Hindlimb muscle (tissue), 1 donor: ENCODE measurements at regions not wholly inside any gene's neighbourhood (a gene's known extent, or its start where the extent isn't known, plus 50 kb on each side); places are given as distances from the start of the nearest gene placed in this dataset.
A peak's percentile ranks its signal among the peaks of the same experiment; 100 is the strongest.
"Not testable (repeated sequence)": the region's sequence is repeated elsewhere in the genome, so short reads cannot be mapped to it uniquely, and the experiment has no call there.

ENCODE experiments used
- DNase-seq: peaks from one replicate; pipeline ENCODE4 v3.0.0-alpha.2; 2013

DNA sequence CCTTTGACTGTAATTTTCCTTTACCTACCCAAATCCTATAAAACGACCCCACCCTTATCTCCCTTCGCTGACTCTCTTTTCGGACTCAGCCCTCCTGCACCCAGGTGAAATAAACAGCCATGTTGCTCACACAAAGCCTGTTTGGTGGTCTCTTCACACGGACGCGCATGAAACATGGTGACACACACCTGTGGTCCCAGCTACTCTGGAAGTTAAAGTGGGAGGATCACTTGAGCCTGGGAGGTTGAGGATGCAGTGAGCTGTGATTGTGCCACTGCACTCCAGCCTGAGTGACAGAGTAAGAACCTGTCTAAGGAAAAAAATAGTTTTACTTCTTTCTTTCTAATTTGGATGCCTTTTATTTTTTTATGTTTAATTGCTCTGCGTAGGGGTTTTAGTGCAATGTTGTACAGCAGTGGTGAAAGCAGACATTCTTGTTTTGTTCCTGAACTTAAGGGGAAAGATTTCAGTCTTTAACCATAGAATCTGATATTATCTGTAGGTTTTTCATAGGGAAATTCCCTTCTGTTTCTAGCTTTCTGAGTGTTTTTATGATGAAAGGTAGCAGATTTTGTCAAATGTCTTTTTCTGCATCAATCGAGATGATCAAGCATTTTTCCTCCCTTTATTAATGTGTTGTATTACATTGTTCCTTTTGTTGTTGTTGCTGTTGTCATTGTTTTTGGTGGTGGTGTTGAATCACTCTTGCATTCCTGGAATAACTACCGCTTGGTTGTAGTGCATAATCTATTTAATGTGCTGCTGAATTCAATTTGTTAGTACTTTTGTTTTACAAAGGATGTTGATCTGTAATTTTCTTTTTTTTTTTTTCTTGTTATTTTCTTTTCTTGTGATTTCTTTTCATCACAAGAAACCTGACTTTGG, 497.4 kb downstream of the DISC1 start:
- no peak for DNase-seq

DNA sequence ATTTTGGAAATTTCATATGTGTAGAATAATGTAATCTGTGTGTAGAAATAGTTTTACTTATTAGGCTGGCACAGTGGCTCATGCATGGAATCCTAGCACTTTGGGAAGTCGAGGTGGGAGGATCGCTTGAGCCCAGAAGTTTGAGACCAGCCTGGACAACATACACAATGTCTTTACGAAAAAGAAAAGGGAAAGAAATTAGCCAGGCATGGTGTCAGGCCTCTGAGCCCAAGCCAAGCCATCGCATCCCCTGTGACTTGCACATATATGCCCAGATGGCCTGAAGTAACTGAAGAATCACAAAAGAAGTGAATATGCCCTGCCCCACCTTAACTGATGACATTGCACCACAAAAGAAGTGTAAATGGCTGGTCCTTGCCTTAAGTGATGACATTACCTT, 491.3 kb downstream of the DISC1 start:
- DNase-seq: not testable (repeated sequence)

DNA sequence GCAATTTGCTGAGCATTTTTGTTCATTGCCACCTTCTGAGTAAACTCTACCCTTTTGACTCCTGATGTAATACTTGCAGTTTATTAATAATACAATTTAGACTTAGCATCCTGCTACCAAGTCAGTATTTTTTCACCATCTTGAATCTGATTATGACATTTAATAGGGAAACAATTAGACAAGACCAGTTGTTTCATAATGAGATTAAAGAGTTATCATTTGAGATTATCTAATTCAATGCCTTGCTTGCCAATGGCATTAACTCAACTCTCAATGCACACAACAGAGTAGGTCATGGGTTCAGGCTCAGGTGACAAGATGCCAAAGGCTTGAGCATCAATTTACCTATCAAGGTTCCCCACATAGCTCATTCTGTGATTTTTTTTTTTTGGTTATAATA, 488.4 kb downstream of the DISC1 start:
- DNase-seq: no peak

DNA sequence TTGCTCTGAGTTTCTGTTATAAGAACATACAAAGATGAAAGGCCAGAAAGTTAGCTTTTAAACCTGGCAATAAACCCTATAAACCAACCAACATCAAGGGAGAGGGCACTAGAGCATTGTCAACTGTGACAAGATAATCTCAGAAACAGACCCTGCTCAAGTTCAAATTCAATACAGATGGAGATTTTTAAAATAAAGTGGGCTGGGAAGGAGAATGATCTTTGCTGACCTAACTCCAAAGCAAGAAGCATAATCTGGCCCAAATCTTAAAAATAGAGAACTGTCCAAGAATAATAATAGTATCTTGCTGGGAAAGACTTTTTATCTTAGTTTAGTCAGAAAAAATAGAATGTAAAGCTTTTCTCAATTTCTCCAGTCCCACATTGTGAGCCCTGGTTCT, 485.5 kb downstream of the DISC1 start:
- no peak for DNase-seq

DNA sequence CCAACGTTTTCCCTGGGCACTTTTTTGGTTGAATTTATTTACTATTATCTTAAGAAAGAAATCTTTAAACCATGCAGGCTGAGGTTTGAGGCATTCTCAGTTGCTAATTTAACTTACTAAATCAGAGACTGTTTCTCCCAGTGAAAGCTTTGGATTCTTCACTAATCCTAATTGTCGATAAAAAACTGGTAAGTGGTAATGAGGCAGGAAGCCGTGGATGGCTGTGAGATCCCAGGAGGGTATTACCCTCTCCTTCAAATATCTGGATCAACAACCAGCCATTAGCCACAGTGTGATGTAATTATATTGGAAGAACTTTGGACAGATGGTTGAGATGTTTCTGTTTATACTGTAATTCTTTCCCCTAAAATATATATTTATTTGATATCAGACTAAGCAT, 485.0 kb downstream of the DISC1 start:
- no peak for DNase-seq

DNA sequence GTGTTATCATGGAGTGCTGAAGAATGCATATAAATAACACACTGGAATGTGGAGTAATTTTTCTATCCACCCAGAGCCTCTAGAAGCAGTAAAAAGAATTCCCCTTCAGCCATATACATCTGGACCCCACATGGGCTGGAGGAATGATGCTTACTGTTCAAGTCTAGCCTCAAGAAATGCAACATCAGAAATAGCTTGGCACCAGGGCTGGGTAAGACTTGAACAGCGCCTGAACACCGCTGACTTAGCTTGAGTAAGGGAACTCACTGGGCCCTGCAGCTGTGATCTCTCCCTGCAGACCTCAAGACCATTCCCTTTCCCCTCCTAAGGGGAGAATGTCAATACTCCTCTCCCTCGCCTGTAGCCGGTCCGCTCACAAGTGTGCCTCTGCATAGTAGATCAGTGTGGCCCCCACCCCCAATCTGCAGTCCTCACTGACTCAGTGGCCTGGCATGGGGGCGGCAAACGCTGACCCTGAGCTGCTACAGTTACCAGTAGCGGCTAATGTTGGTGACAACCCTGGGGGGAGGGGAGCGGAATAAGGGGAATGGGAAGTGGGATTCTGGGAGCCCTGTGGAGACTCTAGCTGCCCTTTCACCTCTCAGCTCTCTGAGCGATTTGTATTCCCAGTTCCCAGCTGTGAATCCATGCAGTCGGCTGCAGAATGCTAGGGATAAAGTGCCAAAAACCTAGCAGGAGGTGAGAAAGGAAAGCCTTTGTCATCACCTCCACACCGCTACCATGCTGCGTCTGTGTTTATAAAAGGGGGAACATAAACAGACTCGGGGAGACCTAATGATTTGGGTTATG, 483.9 kb downstream of the DISC1 start:
- no peak for DNase-seq

DNA sequence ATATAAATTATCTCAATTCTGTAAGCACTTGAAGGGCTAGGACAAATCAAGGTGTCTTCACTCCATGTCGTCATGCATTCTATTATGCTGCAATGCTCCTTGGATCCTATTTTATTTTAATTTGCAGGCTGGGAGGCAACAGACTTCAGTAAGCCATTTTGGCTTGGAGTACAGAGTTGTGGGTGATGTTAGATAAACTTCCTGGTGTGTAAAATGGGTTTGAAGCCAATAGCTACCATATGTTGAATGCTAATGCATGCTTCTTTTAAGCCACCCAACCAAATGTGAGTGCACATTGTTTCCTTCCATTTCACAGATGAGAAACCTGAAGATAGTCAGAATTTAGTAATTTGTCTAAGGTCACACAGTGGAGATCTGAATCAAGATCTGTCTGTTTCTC, 482.8 kb downstream of the DISC1 start:
- DNase-seq: no peak

DNA sequence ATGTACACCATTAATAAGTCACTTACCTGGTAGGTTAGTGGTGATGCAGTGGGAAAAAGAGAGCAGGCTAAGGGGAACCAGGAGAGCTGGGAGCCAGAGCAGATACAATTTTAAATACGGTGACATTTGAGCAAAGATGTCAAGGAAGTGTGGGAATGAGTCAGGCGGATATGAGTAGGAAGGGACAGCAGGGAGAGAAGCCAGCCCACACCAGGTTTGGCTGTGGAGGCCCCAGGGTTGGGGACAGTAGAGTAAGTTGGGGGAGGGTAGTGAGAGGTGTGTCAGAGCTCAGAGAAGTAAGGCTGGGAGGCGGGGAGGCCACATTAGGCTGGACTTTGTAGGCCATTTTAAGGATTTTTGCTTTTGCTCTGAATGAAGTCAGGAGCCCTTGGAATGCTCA, 482.0 kb downstream of the DISC1 start:
- DNase-seq: no peak

DNA sequence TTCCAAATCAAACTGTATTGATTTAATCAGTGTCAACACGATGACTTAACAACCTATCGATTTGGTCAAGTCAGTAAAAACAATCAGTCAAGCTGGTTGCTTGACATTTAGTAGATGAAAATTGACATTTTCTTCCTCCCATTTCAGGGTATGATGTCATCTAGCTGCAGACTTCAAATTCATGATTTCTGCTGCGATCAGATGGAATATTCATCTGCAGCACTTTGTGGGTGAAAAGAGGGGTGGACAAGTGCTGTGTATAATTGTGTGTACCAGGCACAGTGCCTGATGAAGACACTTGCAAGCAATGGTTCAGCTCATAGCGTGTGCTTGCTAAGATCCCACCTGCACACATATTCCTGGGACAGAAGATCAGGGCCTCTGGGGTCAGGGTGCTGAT, 479.8 kb downstream of the DISC1 start:
- DNase-seq: no peak

DNA sequence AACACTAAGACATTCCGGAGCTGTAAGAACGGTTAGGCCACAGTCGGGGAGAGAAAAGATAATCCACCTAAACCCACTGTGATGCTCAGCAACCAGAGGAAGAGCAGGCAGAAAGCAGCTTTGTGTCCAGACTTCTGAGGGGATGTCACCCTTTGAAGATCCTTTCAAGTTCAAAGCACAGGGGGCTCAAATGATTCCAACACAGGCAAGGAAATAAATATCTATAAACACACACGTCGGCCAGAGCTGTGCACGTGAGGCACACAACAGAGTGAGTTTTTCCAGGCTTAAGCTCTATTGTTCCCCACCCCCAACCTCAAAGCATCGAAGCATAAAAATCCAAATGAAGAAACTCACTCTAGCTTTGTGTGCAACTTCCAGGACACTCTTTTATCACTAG, 479.0 kb downstream of the DISC1 start:
- DNase-seq: no peak

DNA sequence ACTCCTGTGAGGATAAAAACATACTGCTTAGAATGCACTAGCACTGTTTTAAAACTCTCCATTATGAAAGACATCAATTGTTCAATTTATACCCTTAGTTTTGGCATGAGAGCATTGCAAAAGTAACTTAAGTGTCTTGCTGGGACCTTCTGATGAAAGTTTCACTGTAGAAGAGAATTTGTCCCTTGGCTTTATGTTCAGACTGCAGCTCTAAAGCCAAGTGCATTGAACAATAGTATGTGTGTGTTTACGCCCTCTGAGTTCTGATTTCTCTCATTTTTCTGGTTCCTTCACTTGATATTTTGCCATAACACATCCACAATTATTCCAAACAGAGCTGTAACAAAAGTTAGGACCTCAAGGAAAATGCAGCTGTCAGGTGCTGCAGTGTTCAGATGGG, 474.6 kb downstream of the DISC1 start:
- DNase-seq: peak; percentile 15

DNA sequence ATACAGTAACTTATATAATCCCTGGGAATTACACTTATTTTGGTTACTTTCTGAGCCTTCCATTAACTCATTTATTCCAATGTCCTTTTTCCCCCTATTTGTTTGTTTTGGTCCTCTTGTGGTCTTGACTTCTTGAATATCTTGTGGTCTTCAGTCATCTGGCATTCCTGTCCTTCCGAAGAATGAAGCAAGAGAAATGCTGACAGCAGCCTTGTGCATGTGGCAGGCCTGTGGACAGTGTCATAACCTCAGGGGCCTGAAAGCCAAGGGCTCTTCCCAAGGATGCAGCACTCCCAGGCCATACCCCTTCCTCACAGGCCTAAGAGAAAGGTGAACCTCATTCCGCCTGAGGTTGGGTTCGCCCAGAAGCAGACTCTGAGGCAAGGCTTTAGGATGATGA, 470.2 kb downstream of the DISC1 start:
- DNase-seq: no peak
